ENCODE measurements at regions not wholly inside any gene's neighbourhood (a gene's known extent, or its start where the extent isn't known, plus 50 kb on each side); places are given as distances from the start of the nearest gene placed in this dataset.

DNA sequence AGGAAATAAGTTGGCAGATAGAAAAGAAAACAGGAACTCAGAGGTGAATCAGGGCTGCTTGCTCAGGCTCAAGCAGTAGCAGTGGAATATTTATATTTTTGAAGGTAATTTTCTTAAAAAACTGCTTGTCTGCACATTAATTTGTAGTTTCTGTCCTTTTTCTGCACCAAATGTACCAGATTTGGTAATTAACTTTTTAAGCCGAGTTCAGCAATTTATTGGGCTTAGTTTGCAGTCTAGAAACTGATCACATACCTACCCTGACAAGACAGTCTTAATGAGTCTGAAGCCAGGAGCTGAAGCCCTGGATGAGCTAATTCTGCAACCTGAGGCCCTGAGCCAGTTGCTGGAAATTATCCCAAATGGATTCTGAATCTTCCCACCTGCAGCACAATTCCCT, 647.0 kb downstream of the TDRD15 start (continued):
- TF ChIP-seq AFF4 (CRISPR knock-in tag; IDR thresholded peaks at IDR 0.05; ENCODE audit: borderline replicate concordance), result no peak
- TF ChIP-seq ETV6 (CRISPR knock-in tag; IDR thresholded peaks at IDR 0.05), result no peak
- TF ChIP-seq JUN (CRISPR knock-in tag; IDR thresholded peaks at IDR 0.05), result no peak
- TF ChIP-seq ATF1 (CRISPR knock-in tag; IDR thresholded peaks at IDR 0.05), result no peak
- no peak for TF ChIP-seq ATF2 (CRISPR knock-in tag; IDR thresholded peaks at IDR 0.05; ENCODE audit: borderline replicate concordance, low read depth)
- TF ChIP-seq MLX (CRISPR knock-in tag; IDR thresholded peaks at IDR 0.05), result no peak
- no peak for TF ChIP-seq IRF2 (CRISPR knock-in tag; IDR thresholded peaks at IDR 0.05; ENCODE audit: borderline replicate concordance, low read depth)
- TF ChIP-seq GABPB1 (CRISPR knock-in tag; IDR thresholded peaks at IDR 0.05), result no peak
- TF ChIP-seq TP53 (CRISPR knock-in tag; IDR thresholded peaks at IDR 0.05), result no peak
- TF ChIP-seq NR1H2 (CRISPR knock-in tag; IDR thresholded peaks at IDR 0.05), result no peak
- TF ChIP-seq ZNF263 (CRISPR knock-in tag; IDR thresholded peaks at IDR 0.05; ENCODE audit: low read depth), result no peak
- TF ChIP-seq PREB (CRISPR knock-in tag; IDR thresholded peaks at IDR 0.05; ENCODE audit: borderline replicate concordance), result no peak
- no peak for TF ChIP-seq NFYB (CRISPR knock-in tag; conservative IDR thresholded peaks at IDR 0.05; ENCODE audit: low read depth)
- no peak for TF ChIP-seq CDX4 (CRISPR knock-in tag; IDR thresholded peaks at IDR 0.05; ENCODE audit: borderline replicate concordance)

- Mint-ChIP-seq H3K4me1 (peaks cover 7% of the 10 kb centered on the region), H3K27ac (no peak overlapping the region), H3K36me3 (no peaks in the 10 kb centered on the region), H3K4me3 (no peak overlapping the region), H3K9me3 (no peaks in the 10 kb centered on the region), H3K27me3 (ENCODE audit: low read depth) (no peaks in the 10 kb centered on the region)
- ATAC-seq, result no peak
- CTCF ChIA-PET, result interaction anchor here (0.9 kb wide), 1 partner anchor 9 kb away, joined by 3 read pairs; no protein-coding TSS in a partner anchor
- DNase-seq (ENCODE audit: low spot score), result no peak
- POLR2A ChIA-PET, result no interaction called here
- no peak for TF ChIP-seq ATF2 (CRISPR knock-in tag; IDR thresholded peaks at IDR 0.05; ENCODE audit: borderline replicate concordance, low read depth)
- TF ChIP-seq, protein P1, sequence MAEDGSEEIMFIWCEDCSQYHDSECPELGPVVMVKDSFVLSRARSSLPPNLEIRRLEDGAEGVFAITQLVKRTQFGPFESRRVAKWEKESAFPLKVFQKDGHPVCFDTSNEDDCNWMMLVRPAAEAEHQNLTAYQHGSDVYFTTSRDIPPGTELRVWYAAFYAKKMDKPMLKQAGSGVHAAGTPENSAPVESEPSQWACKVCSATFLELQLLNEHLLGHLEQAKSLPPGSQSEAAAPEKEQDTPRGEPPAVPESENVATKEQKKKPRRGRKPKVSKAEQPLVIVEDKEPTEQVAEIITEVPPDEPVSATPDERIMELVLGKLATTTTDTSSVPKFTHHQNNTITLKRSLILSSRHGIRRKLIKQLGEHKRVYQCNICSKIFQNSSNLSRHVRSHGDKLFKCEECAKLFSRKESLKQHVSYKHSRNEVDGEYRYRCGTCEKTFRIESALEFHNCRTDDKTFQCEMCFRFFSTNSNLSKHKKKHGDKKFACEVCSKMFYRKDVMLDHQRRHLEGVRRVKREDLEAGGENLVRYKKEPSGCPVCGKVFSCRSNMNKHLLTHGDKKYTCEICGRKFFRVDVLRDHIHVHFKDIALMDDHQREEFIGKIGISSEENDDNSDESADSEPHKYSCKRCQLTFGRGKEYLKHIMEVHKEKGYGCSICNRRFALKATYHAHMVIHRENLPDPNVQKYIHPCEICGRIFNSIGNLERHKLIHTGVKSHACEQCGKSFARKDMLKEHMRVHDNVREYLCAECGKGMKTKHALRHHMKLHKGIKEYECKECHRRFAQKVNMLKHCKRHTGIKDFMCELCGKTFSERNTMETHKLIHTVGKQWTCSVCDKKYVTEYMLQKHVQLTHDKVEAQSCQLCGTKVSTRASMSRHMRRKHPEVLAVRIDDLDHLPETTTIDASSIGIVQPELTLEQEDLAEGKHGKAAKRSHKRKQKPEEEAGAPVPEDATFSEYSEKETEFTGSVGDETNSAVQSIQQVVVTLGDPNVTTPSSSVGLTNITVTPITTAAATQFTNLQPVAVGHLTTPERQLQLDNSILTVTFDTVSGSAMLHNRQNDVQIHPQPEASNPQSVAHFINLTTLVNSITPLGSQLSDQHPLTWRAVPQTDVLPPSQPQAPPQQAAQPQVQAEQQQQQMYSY (CRISPR knock-in tag; IDR thresholded peaks at IDR 0.05), result no peak
- TF ChIP-seq KAT7 (CRISPR knock-in tag; IDR thresholded peaks at IDR 0.05; ENCODE audit: borderline replicate concordance), result no peak
- no peak for TF ChIP-seq GABPB1 (CRISPR knock-in tag; IDR thresholded peaks at IDR 0.05)
- TF ChIP-seq NR1H2 (CRISPR knock-in tag; IDR thresholded peaks at IDR 0.05), result no peak
- no peak for TF ChIP-seq PREB (CRISPR knock-in tag; IDR thresholded peaks at IDR 0.05; ENCODE audit: borderline replicate concordance)
- no peak for TF ChIP-seq ZNF232 (CRISPR knock-in tag; IDR thresholded peaks at IDR 0.05)
- TF ChIP-seq, protein P2, sequence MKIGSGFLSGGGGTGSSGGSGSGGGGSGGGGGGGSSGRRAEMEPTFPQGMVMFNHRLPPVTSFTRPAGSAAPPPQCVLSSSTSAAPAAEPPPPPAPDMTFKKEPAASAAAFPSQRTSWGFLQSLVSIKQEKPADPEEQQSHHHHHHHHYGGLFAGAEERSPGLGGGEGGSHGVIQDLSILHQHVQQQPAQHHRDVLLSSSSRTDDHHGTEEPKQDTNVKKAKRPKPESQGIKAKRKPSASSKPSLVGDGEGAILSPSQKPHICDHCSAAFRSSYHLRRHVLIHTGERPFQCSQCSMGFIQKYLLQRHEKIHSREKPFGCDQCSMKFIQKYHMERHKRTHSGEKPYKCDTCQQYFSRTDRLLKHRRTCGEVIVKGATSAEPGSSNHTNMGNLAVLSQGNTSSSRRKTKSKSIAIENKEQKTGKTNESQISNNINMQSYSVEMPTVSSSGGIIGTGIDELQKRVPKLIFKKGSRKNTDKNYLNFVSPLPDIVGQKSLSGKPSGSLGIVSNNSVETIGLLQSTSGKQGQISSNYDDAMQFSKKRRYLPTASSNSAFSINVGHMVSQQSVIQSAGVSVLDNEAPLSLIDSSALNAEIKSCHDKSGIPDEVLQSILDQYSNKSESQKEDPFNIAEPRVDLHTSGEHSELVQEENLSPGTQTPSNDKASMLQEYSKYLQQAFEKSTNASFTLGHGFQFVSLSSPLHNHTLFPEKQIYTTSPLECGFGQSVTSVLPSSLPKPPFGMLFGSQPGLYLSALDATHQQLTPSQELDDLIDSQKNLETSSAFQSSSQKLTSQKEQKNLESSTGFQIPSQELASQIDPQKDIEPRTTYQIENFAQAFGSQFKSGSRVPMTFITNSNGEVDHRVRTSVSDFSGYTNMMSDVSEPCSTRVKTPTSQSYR (CRISPR knock-in tag; IDR thresholded peaks at IDR 0.05), result no peak
Observed at GRCh38 chr2:21772624-21773023, 648.9 kb downstream of the TDRD15 start.

Measured in WTC11 (cell line).